ENCODE measurements at regions not wholly inside any gene's neighbourhood (a gene's known extent, or its start where the extent isn't known, plus 50 kb on each side); places are given as distances from the start of the nearest gene placed in this dataset.

DNA sequence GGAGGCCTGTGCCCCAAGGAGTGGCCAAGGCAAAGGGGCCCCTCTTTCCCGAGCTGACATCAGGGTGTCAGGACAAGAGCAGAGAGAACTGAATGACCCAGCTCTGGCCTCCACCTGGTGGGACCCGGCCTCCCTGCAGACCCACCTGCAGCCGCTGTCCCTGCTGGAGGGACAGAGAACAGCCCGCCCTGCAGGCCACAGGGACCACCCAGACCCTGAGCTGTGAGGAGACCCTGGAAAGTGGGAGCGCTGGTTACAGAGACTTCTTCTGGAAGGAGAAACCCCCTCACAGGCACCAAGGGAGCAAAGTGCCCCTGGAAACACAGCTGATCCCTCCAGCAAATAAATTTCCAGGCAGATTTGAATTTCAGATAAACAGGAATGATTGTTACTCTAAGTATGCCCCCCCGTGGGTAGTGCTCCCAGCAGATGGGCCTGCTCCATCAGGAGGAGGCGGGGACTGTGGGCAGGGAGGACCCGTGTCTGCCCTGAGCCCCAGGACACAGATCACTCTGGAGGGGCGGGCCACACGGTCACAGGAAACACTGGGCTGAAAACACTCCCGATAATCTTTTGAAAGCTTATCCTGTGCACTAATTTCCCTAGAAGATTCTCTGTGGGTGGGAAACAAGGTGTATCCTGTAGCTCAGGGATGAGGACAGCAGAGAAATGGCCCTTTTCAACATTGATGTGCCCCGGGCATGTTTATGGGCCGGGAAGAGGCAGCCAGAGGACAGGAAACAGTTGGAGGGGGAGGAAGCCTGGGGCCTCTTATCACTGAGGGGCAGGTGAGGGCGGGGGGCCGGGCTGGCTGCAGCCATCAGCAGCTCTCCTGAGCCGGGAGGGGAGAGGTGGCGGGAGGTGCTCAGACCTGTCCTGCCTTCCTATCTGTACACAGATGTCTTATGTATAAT, 276.0 kb downstream of the ADGRD1 start:
- Histone ChIP-seq H3K79me2 (replicated peaks; ENCODE audit: insufficient read depth, low read length) (no peaks in the 10 kb centered on the region), H3K36me3 (ENCODE audit: insufficient read depth, low read length) (no peaks in the 10 kb centered on the region), H3K9ac (ENCODE audit: low read length) (no peak overlapping the region), H3K27me3 (ENCODE audit: insufficient read depth, low read depth, low read length) (no peaks in the 10 kb centered on the region), H4K20me1 (ENCODE audit: insufficient read depth) (no peaks in the 10 kb centered on the region), H3K4me2 (ENCODE audit: low read length) (no peak overlapping the region), H3K27ac (ENCODE audit: low read length) (no peak overlapping the region), H2AFZ (ENCODE audit: low read depth, low read length) (no peak overlapping the region), H3K4me3 (ENCODE audit: low read length) (no peak overlapping the region), H3F3A (ENCODE audit: insufficient read depth, low read length, poor library complexity, severe bottlenecking) (no peaks in the 10 kb centered on the region), H3K9me3 (ENCODE audit: low read length) (no peaks in the 10 kb centered on the region), H3K9me2 (ENCODE audit: insufficient read depth, low read length) (no peaks in the 10 kb centered on the region)
- TF ChIP-seq EP300 (conservative IDR thresholded peaks at IDR 0.05; ENCODE audit: poor library complexity, severe bottlenecking): no peak
- TF ChIP-seq TAF1 (IDR thresholded peaks at IDR 0.05; ENCODE audit: low read depth): no peak
- TF ChIP-seq, protein P1, sequence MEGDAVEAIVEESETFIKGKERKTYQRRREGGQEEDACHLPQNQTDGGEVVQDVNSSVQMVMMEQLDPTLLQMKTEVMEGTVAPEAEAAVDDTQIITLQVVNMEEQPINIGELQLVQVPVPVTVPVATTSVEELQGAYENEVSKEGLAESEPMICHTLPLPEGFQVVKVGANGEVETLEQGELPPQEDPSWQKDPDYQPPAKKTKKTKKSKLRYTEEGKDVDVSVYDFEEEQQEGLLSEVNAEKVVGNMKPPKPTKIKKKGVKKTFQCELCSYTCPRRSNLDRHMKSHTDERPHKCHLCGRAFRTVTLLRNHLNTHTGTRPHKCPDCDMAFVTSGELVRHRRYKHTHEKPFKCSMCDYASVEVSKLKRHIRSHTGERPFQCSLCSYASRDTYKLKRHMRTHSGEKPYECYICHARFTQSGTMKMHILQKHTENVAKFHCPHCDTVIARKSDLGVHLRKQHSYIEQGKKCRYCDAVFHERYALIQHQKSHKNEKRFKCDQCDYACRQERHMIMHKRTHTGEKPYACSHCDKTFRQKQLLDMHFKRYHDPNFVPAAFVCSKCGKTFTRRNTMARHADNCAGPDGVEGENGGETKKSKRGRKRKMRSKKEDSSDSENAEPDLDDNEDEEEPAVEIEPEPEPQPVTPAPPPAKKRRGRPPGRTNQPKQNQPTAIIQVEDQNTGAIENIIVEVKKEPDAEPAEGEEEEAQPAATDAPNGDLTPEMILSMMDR (IDR thresholded peaks at IDR 0.05; ENCODE audit: poor library complexity, severe bottlenecking): no peak
- no peak for TF ChIP-seq POLR2AphosphoS5 (IDR thresholded peaks at IDR 0.05)
- TF ChIP-seq, protein P2, sequence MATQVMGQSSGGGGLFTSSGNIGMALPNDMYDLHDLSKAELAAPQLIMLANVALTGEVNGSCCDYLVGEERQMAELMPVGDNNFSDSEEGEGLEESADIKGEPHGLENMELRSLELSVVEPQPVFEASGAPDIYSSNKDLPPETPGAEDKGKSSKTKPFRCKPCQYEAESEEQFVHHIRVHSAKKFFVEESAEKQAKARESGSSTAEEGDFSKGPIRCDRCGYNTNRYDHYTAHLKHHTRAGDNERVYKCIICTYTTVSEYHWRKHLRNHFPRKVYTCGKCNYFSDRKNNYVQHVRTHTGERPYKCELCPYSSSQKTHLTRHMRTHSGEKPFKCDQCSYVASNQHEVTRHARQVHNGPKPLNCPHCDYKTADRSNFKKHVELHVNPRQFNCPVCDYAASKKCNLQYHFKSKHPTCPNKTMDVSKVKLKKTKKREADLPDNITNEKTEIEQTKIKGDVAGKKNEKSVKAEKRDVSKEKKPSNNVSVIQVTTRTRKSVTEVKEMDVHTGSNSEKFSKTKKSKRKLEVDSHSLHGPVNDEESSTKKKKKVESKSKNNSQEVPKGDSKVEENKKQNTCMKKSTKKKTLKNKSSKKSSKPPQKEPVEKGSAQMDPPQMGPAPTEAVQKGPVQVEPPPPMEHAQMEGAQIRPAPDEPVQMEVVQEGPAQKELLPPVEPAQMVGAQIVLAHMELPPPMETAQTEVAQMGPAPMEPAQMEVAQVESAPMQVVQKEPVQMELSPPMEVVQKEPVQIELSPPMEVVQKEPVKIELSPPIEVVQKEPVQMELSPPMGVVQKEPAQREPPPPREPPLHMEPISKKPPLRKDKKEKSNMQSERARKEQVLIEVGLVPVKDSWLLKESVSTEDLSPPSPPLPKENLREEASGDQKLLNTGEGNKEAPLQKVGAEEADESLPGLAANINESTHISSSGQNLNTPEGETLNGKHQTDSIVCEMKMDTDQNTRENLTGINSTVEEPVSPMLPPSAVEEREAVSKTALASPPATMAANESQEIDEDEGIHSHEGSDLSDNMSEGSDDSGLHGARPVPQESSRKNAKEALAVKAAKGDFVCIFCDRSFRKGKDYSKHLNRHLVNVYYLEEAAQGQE (IDR thresholded peaks at IDR 0.05; ENCODE audit: borderline replicate concordance): no peak
- no peak for TF ChIP-seq MXI1 (conservative IDR thresholded peaks at IDR 0.05; ENCODE audit: poor library complexity, severe bottlenecking)
- TF ChIP-seq RAD21 (conservative IDR thresholded peaks at IDR 0.05): no peak
- no peak for TF ChIP-seq EZH2 (IDR thresholded peaks at IDR 0.05; ENCODE audit: borderline replicate concordance, insufficient read depth, low read length, poor library complexity, severe bottlenecking)
- TF ChIP-seq SMC3 (conservative IDR thresholded peaks at IDR 0.05; ENCODE audit: poor library complexity): no peak

DNA sequence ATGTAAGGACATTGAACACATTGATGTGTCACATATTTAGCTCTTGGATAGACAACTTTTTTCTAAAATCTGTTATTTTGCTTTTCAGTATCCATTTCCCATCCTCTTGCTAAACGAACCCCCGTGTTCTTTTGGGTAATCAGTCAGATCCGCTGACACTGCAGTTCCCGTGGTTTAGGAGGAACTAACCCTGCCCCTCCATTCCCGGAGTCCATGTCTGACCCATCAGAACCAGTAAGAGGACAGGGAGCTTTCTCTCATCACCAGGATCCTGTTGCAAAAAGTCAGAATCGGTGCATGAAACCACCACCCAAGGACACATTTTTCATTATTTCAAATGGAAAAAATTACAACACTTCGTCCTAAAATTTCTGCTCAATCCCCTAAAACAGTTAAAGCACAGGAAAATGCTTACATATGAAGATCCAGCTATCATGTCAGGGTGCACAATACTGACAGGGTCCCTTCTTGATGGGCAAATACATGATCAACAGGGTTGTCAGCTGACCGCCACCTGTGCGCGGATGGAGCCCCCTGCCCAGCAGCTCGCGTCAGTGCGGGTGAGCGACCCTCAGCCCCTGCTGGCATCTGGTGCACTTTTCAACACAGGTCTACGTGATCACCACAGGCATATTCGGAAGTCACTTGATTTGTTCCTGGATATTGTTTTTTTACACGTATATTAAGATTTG, 276.8 kb downstream of the ADGRD1 start:
- H3K27ac ChIP-seq (ENCODE audit: low read length): no peak overlapping the region
- H3K9me2 ChIP-seq (ENCODE audit: insufficient read depth, low read length): no peaks in the 10 kb centered on the region
- H3K36me3 ChIP-seq (ENCODE audit: insufficient read depth, low read length): no peaks in the 10 kb centered on the region
- H3F3A ChIP-seq (ENCODE audit: insufficient read depth, low read length, poor library complexity, severe bottlenecking): no peaks in the 10 kb centered on the region
- no peak overlapping the region for H3K4me2 ChIP-seq (ENCODE audit: low read length)
- H3K9ac ChIP-seq (ENCODE audit: low read length): no peak overlapping the region
- H3K27me3 ChIP-seq (ENCODE audit: insufficient read depth, low read depth, low read length): no peaks in the 10 kb centered on the region
- no peaks in the 10 kb centered on the region for H3K9me3 ChIP-seq (ENCODE audit: low read length)
- H3K4me3 ChIP-seq (ENCODE audit: low read length): no peak overlapping the region
- TF ChIP-seq, protein P2 (IDR thresholded peaks at IDR 0.05; ENCODE audit: borderline replicate concordance): no peak
- TF ChIP-seq MXI1 (conservative IDR thresholded peaks at IDR 0.05; ENCODE audit: poor library complexity, severe bottlenecking) (no peak), SMC3 (conservative IDR thresholded peaks at IDR 0.05; ENCODE audit: poor library complexity) (no peak), RAD21 (conservative IDR thresholded peaks at IDR 0.05) (no peak), POLR2AphosphoS5 (IDR thresholded peaks at IDR 0.05) (no peak), EP300 (conservative IDR thresholded peaks at IDR 0.05; ENCODE audit: poor library complexity, severe bottlenecking) (no peak), EZH2 (IDR thresholded peaks at IDR 0.05; ENCODE audit: borderline replicate concordance, insufficient read depth, low read length, poor library complexity, severe bottlenecking) (no peak), TAF1 (IDR thresholded peaks at IDR 0.05; ENCODE audit: low read depth) (no peak)
- TF ChIP-seq, protein P1 (IDR thresholded peaks at IDR 0.05; ENCODE audit: poor library complexity, severe bottlenecking): no peak
- no peak overlapping the region for H2AFZ ChIP-seq (ENCODE audit: low read depth, low read length)
- H3K79me2 ChIP-seq (replicated peaks; ENCODE audit: insufficient read depth, low read length): no peaks in the 10 kb centered on the region
- no peaks in the 10 kb centered on the region for H4K20me1 ChIP-seq (ENCODE audit: insufficient read depth)

Measured in neural cell (in vitro differentiated cells).